HEK293T (cell line): ENCODE measurements at regions not wholly inside any gene's neighbourhood (a gene's known extent, or its start where the extent isn't known, plus 50 kb on each side); places are given as distances from the start of the nearest gene placed in this dataset.

Experiments
- CTCF ChIA-PET: fragments of 350-600 bp; formaldehyde crosslinking; extraction: SDS; loops from one replicate; lab custom pipeline; 2021; ENCODE audit warnings: antibody characterized with exemption, inconsistent platforms; lab: Yijun Ruan, JAX
- POLR2A ChIA-PET: fragments of 350-600 bp; formaldehyde crosslinking; extraction: SDS; loops from one replicate; lab custom pipeline; 2020; ENCODE audit warnings: antibody characterized with exemption, inconsistent platforms; lab: Yijun Ruan, JAX
- DNase-seq: peaks from one replicate; pipeline ENCODE4 v3.0.0; 2012; ENCODE audit warnings: mixed read lengths; ENCODE audit errors: extremely low spot score
- ARNT ChIP-seq: fragments of 450-650 bp; IDR thresholded peaks from 2 replicates; pipeline ENCODE4 v1.6.1; 2017; ENCODE audit warnings: mild to moderate bottlenecking
- BHLHE40 ChIP-seq: fragments of 450-650 bp; IDR thresholded peaks from 2 replicates; pipeline ENCODE4 v1.6.1; 2016; ENCODE audit warnings: mild to moderate bottlenecking, moderate library complexity, borderline replicate concordance
- CTBP1 ChIP-seq: fragments of 450-650 bp; IDR thresholded peaks from 2 replicates; pipeline ENCODE4 v1.6.1; 2016; ENCODE audit warnings: borderline replicate concordance
- ELF4 ChIP-seq: fragments of 450-650 bp; IDR thresholded peaks from 2 replicates; pipeline ENCODE4 v1.6.1; 2017; ENCODE audit warnings: antibody characterized with exemption
- FOXA1 ChIP-seq: fragments of 450-650 bp; IDR thresholded peaks from 2 replicates; pipeline ENCODE4 v1.6.1; 2016; ENCODE audit warnings: mild to moderate bottlenecking
- FOXK2 ChIP-seq: fragments of 450-650 bp; IDR thresholded peaks from 2 replicates; pipeline ENCODE4 v1.6.1; 2016; ENCODE audit warnings: mild to moderate bottlenecking
- FOXM1 ChIP-seq: fragments of 450-650 bp; IDR thresholded peaks from 2 replicates; pipeline ENCODE4 v1.6.1; 2017; ENCODE audit warnings: mild to moderate bottlenecking, borderline replicate concordance
- HDGF ChIP-seq: fragments of 450-650 bp; IDR thresholded peaks from 2 replicates; pipeline ENCODE4 v1.6.1; 2017; ENCODE audit warnings: antibody characterized with exemption, borderline replicate concordance
- L3MBTL2 ChIP-seq: fragments of 450-650 bp; conservative IDR thresholded peaks from 2 replicates; pipeline ENCODE4 v1.6.1; 2016; ENCODE audit warnings: mild to moderate bottlenecking
- LEF1 ChIP-seq: fragments of 450-650 bp; IDR thresholded peaks from 2 replicates; pipeline ENCODE4 v1.6.1; 2017; ENCODE audit warnings: mild to moderate bottlenecking, borderline replicate concordance
- NFRKB ChIP-seq: fragments of 450-650 bp; IDR thresholded peaks from 2 replicates; pipeline ENCODE4 v1.6.1; 2016; ENCODE audit warnings: mild to moderate bottlenecking, moderate library complexity
- PKNOX1 ChIP-seq: fragments of 450-650 bp; IDR thresholded peaks from 2 replicates; pipeline ENCODE4 v1.6.1; 2016
- SP1 ChIP-seq: fragments of 450-650 bp; IDR thresholded peaks from 2 replicates; pipeline ENCODE4 v1.6.1; 2017
- SUZ12 ChIP-seq: fragments of 450-650 bp; IDR thresholded peaks from 2 replicates; pipeline ENCODE4 v1.6.1; 2016; ENCODE audit warnings: mild to moderate bottlenecking
- TARDBP ChIP-seq: fragments of 450-650 bp; IDR thresholded peaks from 2 replicates; pipeline ENCODE4 v1.6.1; 2016
- ZNF384 ChIP-seq: fragments of 450-650 bp; IDR thresholded peaks from 2 replicates; pipeline ENCODE4 v1.6.1; 2016

GRCh38 chr3:106332884-106333283 is 464.1 kb upstream of the CBLB start:
- no peak for DNase-seq
- TF ChIP-seq L3MBTL2 (no peak), SUZ12 (no peak), ARNT (no peak), TARDBP (no peak), BHLHE40 (no peak), ELF4 (no peak), NFRKB (no peak), ZNF384 (no peak), HDGF (no peak), CTBP1 (no peak), FOXM1 (no peak)
- CTCF ChIA-PET, result no interaction called here
- POLR2A ChIA-PET, result no interaction called here

- no peak for DNase-seq
- TF ChIP-seq PKNOX1, result no peak
- no peak for TF ChIP-seq ARNT
- TF ChIP-seq NFRKB, result no peak
- ChIA-PET CTCF (no interaction called here), POLR2A (no interaction called here)
Measured at GRCh38 chr3:106333911-106334618, 465.3 kb upstream of the CBLB start.

- ChIA-PET CTCF (no interaction called here), POLR2A (no interaction called here)
- no peak for DNase-seq
- TF ChIP-seq NFRKB (no peak), PKNOX1 (no peak), FOXA1 (no peak), HDGF (no peak), FOXK2 (no peak), FOXM1 (no peak), L3MBTL2 (no peak), TARDBP (no peak), LEF1 (no peak), ELF4 (no peak), ZNF384 (no peak), SUZ12 (no peak), ARNT (no peak), BHLHE40 (no peak), SP1 (no peak), CTBP1 (no peak)
Measured at GRCh38 chr3:106336619-106337018, 467.8 kb upstream of the CBLB start.

- DNase-seq, result no peak
- TF ChIP-seq LEF1, result no peak
- TF ChIP-seq SP1, result no peak
- no peak for TF ChIP-seq L3MBTL2
- TF ChIP-seq ELF4, result no peak
- no peak for TF ChIP-seq PKNOX1
- no peak for TF ChIP-seq FOXK2
- TF ChIP-seq SUZ12, result no peak
- no peak for TF ChIP-seq FOXM1
- no peak for TF ChIP-seq ZNF384
- POLR2A ChIA-PET, result no interaction called here
- CTCF ChIA-PET, result no interaction called here
Measured at GRCh38 chr3:106337116-106337515, 468.3 kb upstream of the CBLB start.

GRCh38 chr3:106338582-106339214 is 469.9 kb upstream of the CBLB start:
- ChIA-PET CTCF (no interaction called here), POLR2A (no interaction called here)
- TF ChIP-seq L3MBTL2 (no peak), PKNOX1 (no peak), FOXA1 (no peak), BHLHE40 (no peak), FOXK2 (no peak), CTBP1 (no peak), SUZ12 (no peak), ARNT (no peak), HDGF (no peak), ELF4 (no peak), NFRKB (no peak), TARDBP (no peak), FOXM1 (no peak), SP1 (no peak), LEF1 (no peak), ZNF384 (no peak)
- DNase-seq, result no peak

GRCh38 chr3:106339551-106339950 is 470.7 kb upstream of the CBLB start:
- TF ChIP-seq L3MBTL2 (no peak), HDGF (no peak), ARNT (no peak), PKNOX1 (no peak), TARDBP (no peak), NFRKB (no peak), FOXK2 (no peak)
- CTCF ChIA-PET, result no interaction called here
- POLR2A ChIA-PET, result no interaction called here
- no peak for DNase-seq
